HG02973 (cell line): ENCODE measurements at regions not wholly inside any gene's neighbourhood (a gene's known extent, or its start where the extent isn't known, plus 50 kb on each side); places are given as distances from the start of the nearest gene placed in this dataset.
"Not testable (repeated sequence)": the region's sequence is repeated elsewhere in the genome, so short reads cannot be mapped to it uniquely, and the experiment has no call there.

Source experiments
- ATAC-seq: cut with Tn5 transposase; IDR thresholded peaks from one replicate; pipeline ENCODE4 v1.9.1; 2021; ENCODE audit warnings: moderate library complexity; ENCODE audit not compliant: unreplicated experiment

DNA sequence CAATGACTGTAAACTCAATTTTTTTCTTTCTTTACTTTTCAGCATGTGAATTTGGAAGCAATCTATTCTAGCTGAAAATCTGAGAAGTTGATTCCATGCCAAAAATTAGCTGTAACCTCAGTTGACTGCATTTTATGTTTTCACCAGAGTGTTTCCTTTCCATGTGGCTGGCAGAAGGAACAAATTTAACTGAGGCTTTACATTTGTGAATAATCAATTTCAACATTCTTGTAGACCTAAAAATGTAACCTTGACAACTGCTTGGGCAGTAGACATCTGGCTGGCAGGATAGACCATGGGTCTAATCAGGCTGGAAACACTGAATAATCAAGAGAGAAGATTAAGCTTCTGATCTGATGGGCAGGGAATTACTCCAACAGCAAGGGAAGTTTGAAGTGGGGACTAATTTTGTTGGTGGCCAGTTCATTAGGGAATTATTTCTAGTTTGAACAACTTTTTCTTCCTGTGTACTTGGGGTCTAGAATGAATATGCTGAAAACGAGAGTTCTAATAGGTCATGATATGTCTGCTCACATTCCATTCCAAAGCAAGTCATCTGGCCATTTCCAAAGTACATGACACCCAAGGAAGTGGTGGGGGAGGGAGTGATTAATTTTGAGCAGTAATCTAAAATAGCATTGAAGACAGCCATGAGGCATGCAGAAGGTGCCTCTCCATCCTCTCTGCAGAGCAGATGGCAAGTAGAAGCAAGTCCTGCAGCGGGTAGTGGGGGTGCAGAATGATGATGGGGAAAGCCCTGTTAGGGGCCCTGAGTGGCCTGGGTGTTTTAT is 68.2 kb downstream of the ATP23 start:
- no peak for ATAC-seq

DNA sequence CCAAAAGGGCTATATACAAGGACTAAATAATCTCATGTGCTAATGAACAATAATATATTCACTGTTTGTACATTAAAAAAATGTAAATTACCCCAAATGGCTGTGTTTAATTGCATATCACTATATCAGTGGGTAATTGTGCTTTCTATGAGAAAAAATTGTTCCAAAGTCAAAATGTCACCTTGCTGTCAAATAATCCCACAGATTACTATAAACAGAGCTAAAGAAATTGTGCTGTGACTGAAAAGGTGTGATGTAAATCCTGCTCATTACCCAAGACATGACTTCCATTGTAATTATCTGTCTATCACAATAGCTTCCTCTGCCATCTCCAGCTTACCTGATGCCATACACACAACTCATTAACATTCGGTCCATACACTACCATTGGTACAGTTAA is 70.3 kb downstream of the ATP23 start:
- no peak for ATAC-seq

DNA sequence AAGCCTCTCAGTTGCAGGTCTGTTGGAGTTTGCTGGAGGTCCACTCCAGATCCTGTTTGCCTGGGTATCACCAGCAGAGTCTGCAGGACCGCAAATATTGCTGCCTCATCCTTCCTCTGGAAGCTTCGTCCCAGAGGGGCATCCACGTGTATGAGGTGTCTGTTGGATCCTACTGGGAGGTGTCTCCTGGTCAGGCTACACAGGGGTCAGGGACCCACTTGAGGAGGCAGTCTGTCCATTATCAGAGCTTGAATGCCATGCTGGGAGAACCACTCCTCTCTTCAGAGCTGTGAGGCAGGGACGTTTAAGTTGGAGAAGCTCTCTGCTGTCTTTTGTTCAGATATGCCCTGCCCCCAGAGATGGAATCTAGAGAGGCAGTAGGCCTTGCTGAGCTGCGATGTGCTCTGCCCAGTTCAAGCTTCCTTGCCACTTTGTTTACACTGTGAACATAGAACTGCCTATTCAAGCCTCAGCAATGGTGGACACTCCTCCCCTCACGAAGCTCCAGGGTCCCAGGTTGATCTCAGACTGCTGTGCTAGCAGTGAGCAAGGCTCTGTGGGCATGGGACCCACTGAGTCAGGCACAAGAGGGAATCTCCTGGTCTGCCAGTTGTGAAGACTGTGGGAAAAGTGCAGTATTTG is 81.1 kb downstream of the ATP23 start:
- ATAC-seq, result not testable (repeated sequence)

DNA sequence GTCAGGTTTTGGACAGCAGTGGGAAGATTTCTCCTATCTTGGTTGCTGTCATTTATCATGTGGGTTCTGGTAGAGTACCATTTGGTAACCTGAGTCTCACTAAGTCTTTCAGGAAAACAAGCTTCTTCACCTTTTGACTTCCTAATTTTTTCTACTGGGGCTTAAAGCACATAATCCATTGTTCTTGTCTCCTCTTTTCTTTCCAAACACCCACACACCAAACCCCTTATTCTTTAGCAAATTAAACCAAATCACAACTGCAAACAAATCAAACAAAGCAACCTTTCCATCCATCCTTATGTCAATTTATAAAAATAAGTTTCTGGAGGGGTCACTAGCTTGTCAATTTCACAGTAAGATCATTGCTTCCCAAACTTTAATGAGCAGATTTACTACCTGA is 84.1 kb downstream of the ATP23 start:
- no peak for ATAC-seq

DNA sequence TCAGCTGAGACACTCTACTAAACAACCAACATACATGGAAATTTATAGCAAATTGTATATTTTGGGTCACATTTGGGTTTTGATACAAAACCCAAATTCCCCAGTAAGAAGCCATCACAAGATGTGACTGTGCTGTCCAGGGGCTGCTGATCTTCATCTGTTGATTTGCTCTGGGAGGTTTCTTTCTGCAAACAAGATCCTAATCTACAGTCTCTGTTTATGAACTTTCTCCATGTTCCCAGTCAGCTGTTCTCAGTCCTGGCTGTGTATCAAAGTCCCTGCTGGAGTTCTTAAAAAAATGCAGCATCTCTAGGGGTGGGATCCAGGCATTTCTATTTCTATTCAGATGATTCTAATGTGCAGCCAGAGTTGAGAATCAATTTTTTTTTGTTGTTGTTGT is 85.1 kb downstream of the ATP23 start:
- no peak for ATAC-seq

DNA sequence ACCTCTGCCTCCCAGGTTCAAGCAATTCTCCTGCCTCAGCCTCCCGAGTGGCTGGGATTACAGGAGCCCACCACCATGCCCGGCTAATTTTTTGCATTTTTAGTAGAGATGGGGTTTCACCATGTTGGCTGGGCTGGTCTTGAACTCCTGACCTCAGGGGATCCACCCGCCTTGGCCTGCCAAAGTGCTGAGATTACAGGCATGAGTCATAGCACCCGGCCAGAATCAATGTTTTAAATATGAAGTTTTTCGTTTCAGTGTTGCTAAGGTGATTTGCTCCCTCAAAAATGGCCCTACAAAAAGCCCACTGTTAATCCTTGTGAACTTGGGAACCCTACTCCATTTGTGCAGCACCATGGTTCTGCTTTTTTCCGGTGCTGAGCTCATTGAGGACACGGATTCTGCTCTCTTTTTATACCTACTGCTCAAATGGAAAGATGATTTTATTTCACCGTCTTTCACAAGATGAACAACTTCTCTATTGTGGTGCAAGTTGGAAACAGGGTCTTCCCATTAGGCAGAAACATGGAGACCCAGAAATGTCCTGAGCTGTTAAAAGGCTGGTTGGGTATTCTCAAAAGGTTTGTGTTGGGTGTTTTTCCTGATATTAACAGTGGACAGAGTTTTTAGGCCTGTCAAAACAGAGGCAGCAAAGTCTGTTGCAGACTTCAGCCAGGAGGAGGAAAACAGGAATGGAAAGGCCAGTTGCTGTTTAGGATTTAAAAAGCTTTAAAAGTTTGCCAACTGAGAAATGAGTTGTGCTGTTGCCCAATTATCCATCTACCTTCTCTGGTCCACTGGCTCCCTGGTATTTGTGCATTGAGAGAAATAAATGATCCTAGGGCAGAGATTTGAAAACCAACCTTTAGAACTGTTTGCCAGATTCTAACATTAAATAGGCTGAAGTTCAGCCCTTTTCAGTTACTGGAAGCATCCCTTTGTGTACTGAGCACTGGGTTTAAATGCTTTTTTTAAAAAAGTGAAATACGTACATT is 85.8 kb downstream of the ATP23 start:
- no peak for ATAC-seq

DNA sequence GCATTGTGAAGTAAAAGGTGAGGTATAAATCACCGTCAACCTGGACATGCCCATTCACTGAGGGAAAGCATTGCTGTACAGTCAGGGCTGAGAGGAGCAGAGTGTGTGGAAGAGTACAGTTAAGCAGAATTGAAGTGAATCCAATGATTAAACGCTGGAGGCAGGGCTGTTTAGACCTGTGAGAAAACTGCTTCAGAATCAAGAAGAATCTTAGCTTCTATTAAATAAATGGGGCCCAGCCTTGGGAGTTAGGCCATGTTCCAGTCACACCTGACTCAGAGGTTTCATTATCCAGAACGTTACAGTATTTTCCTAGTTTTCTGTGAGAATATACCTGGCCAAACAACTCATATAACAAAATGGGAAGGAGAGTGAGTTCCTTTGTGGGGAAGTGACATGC is 86.9 kb downstream of the ATP23 start:
- no peak for ATAC-seq

DNA sequence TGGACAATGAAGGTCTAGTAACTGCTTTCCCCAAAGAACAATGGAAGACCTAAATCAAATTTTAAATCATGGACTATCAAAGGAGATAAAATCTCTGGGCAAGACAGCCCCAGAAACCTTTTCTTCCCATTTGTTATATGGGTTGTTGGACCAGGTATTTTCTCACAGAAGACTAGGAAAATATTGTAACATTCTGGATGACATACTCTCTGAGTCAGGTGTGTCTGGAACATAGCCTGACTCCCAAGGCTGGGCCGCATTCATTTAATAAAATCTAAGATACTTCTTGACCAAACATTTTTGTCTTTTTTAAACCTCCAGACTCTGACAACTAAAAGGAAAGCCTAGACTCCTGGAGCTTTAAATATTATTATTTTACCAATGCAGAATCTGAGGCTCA is 87.9 kb downstream of the ATP23 start:
- ATAC-seq, result no peak

DNA sequence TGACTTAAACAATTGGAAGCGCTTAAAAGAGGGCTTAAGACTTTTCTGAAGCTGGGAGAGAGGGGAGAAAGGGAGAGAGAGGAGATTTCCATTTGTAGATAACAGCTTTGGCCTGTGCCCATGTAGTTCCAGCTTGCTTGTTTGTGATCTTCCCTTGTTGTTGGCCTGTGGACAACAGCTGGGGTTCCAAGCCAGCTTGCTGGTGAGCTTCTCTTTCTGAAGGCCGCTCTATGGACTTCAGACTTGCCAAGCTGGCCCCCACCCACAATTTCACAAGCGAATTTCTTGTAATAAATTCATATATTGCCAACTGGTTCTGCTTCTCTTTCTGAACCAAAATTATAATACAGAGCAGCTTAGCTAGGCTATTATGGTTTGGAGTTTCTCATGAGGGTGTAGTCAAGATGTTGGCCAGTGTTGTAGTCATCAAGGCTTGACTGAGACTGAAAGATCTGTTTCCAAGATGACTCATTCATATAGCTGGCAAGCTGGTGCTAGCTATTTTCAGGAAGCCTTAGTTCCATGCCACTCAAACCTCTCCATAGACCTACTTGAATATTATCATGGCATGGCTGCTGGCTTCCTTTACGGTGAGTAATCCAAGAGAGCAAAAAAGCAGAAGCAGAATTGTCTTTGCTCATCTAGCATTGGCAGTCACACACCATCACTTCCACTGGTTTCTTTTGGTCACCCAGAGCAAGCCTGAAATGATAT is 89.4 kb downstream of the ATP23 start:
- no peak for ATAC-seq

DNA sequence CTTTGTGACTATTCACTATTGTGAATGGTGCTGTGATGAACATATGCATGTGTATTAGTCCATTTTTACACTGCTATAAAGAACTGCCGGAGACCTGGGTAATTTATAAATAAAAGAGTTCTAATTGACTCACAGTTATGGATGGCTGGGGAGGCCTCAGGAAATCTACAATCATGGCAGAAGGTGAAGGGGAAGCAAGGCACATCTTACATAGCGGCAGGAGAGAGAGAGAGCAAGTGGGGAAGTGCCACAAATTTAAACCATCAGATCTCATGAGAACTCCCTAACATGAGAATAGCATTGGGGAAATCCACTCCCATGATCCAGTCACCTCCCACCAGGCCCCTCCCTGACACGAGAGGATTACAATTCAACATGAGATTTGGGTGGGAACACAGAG is 90.8 kb downstream of the ATP23 start:
- no peak for ATAC-seq

DNA sequence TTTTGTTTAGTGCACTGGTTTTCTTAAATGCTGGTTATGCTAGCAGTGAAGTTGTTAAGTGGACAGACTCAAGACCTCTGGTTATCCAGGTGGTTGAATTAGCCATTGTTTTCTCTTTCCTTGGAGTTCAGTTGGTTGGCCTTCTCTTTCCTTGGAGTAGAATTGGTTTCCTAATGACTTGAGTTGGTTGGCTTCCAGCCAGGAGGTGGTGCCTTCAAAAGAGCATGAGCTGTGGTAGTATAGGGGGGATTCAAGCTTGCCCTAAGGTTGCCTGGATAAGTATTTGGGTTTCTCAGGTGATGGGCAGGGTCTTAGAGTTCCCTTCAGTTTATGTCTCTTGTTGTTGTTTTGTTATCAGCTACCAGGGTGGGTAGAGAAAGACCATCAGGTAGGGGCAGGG is 92.5 kb downstream of the ATP23 start:
- no peak for ATAC-seq

DNA sequence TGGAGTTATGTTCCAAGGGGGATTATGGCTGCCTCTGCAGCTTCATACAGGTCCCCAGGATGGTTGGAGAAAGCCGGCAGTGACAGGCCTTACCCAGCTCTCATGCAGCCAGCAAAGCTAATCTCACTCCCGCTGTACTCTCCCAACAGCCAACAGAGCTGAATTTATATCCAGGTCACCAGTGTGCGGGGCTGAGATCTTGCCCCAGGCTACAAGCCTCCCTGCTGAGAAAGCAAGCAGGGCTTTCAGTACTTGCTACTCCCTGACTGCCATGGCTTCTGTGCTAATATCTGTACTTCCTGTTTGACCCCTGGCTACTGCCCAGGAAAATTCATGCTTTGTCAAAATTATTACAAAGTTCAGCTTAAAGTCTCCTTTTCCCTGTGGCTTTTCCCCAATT is 92.9 kb downstream of the ATP23 start:
- no peak for ATAC-seq

DNA sequence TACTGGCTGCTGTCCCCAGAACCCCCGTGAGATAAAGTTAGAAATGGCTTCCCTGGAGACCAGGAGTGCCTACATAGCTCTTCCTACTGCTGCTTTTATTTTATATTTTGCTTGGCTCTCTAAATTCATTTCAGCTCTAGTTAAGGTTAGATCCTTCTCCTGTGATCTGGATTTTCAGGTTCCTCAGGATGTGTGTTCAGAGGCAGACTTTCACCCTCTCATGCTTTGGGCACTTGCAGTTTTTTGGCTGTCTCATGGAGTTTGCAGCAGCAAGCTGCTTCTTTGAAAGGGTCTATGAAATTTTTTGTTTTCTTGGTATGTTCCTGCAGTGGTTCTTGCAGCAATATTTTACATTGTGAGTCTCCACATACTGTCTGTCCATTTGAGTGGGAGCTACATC is 93.3 kb downstream of the ATP23 start:
- no peak for ATAC-seq

DNA sequence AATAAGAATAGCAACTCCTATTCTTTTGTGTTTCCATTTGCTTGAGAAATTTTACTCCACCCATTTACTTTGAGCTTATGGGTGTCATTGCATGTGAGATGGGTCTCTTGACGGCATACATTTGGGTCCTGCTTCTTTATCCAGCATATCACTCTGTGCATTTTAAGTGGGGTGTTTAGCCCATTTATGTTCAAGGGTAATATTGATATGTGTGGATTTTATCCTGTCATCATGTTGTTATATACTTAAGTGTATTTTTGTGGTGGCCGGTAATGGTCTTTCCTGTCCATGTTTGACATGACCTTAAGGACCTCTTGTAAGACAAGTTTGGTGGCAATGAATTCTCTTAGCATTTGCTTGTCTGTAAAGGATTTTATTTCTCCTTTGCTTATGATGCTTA is 100.1 kb downstream of the ATP23 start:
- no peak for ATAC-seq

DNA sequence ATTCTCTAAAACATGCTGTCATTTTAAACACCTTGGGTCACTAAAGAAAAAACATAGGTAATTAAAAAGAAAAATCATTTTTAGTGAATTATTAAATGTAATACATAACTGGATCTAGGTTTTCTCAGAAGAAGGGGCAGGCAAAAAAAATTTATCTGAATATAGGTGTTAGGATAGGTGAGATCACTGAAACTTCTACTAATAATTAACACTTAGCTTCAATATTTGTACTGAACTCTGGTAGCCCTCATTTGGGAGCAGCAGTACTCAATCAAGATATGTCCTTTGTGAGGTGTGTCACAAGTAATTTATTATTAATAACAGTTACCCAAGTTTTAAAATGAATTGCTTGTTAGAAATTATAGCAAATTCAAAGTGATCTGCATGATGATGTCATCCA is 103.6 kb downstream of the ATP23 start:
- ATAC-seq, result no peak

DNA sequence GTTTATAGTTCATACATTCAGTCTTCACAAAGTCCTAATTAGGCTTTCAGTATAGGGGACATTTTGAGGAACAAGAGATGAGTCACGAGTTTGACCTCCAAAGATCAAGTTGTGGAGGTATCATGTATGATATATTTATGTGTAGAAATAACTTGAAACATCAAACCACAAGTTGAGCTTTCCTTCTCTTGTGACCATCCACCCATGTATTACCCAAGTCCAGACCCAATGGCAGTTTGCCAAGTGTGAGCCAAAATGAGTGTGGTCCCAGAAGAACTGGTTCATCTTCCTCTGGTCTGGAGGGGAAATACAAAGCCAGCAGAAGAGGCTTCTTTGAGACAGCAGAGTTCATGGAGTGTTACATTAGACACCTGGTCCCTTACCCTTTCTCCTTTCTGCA is 104.9 kb downstream of the ATP23 start:
- ATAC-seq, result no peak

DNA sequence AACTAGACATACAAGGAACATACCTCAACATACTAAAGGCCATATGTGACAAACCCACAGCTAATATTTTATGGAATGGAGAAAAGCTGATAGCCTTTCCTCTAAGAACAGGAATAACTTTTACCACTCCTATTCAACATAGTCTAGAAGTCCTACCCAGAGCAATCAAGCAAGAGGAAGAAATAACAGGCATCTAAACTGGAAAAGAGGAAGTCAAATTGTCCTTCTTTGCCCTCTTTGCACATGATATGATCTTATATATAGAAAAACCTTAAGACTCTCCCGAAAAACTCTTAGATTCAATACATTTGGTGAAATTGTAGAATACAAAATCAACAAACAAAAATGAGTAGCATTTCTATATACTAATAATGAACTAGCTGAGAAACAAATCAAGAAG is 110.0 kb downstream of the ATP23 start:
- no peak for ATAC-seq

DNA sequence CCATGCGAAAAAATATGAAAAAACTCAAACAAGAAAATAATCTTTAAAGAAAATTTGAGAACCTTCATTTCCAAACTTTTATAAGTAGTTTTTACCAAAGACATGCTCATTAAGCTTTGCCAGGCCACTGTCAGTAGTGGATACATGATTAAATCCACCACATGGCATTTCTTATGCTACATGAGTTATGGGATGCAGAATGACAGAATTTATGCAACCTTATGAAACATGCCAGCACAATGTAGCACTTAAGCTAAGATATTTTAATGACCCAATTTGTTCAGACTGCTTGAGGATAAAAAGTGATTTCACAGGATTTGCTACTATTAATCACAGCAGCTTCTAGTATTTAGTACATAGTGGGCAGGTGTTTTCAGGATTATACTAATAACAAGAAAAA is 123.3 kb downstream of the ATP23 start:
- no peak for ATAC-seq

DNA sequence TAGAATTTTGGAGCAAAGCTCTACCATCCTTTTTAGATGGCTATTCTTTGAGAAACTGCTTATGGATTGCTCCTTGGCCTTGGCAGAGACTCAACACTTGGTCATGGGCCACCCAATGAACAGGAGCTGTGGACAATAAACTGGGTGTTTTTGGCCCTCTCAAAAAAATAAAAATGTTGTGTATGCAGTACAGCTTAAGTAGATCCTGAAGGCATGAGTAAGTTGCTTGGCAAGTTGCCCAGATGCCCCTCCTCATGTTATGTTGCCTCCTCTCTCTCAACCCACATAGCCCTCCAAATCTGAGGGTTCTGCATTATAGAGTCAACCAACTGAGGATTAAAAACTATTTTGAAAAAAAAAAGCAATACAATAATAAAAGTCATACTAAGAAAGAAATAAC is 124.9 kb downstream of the ATP23 start:
- no peak for ATAC-seq

DNA sequence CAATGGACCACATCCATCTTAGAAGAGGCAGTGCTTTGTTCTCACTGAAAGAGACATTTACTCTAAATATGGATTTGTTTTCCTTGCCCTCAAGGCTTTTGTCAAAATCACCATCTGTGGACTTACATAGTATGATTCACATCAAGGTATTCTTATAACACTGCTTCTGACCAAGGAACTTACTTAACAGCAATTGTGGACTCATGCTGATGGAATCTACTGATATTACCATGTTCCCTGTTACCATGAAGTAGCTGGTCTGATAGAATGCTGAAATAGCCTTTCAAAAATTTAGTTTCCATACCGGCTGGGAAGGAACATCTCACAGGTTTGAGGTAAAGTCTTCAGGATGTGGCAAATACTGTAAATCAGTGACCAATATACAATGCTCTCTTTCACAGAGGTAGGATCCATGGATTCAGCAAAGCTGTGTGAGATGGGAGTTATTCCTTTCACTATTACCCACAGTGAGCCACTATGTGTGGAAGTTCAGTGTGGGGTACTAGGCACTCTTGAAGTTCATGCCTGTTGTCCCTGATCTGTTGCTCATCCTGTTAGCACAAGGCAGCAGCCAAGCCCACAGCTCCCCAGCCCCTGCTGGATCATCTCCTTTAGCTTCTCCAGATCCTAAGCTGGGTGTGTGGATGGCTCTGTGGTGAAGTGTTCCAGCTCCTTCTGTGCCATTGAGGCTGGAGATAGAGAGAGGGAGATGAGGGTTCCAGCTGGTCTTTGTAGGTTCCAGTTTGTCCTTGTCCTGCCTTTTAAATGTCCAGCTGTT is 126.4 kb downstream of the ATP23 start:
- ATAC-seq, result no peak
